Stimulated activated memory B cell treated with anti-CD40 and anti-IgM and Interleukin-4, amounts not matched to agents 10 μg/mL and 1 μg/mL and 100 μg/mL, for 72 hours (primary cell): ENCODE measurements at regions not wholly inside any gene's neighbourhood (a gene's known extent, or its start where the extent isn't known, plus 50 kb on each side); places are given as distances from the start of the nearest gene placed in this dataset.

Experiments used
- ATAC-seq: fragments of 150-1000 bp; cut with Tn5 transposase; 2 replicates; pipeline ENCODE4 v1.10.0; 2021
- H3K27ac Mint-ChIP-seq: one replicate; pipeline ENCODE4 v1.8.0; 2022; ENCODE audit warnings: mild to moderate bottlenecking, mixed read lengths
- H3K27me3 Mint-ChIP-seq: one replicate; pipeline ENCODE4 v1.8.0; 2022; ENCODE audit warnings: mixed read lengths
- H3K36me3 Mint-ChIP-seq: one replicate; pipeline ENCODE4 v1.8.0; 2022; ENCODE audit warnings: mixed read lengths
- H3K4me1 Mint-ChIP-seq: one replicate; pipeline ENCODE4 v1.8.0; 2022; ENCODE audit warnings: mixed read lengths
- H3K4me3 Mint-ChIP-seq: one replicate; pipeline ENCODE4 v1.8.0; 2022; ENCODE audit warnings: mild to moderate bottlenecking, moderate library complexity, mixed read lengths
- H3K9me3 Mint-ChIP-seq: one replicate; pipeline ENCODE4 v1.8.0; 2022; ENCODE audit warnings: mixed read lengths

GRCh38 chr7:116332766-116333165 lies 122.4 kb downstream of the TES start:
- H3K27ac Mint-ChIP-seq: no peak overlapping the region
- no peak for ATAC-seq
- H3K4me3 Mint-ChIP-seq: no peak overlapping the region
- no peaks in the 10 kb centered on the region for H3K36me3 Mint-ChIP-seq
- H3K9me3 Mint-ChIP-seq: no peaks in the 10 kb centered on the region
- H3K27me3 Mint-ChIP-seq: no peaks in the 10 kb centered on the region
- H3K4me1 Mint-ChIP-seq: no peaks in the 10 kb centered on the region

GRCh38 chr7:116334555-116334954 lies 124.2 kb downstream of the TES start:
- no peak for ATAC-seq
- no peaks in the 10 kb centered on the region for H3K36me3 Mint-ChIP-seq
- H3K27ac Mint-ChIP-seq: no peak overlapping the region
- no peaks in the 10 kb centered on the region for H3K27me3 Mint-ChIP-seq
- H3K9me3 Mint-ChIP-seq: no peaks in the 10 kb centered on the region
- no peaks in the 10 kb centered on the region for H3K4me1 Mint-ChIP-seq
- H3K4me3 Mint-ChIP-seq: no peak overlapping the region

GRCh38 chr7:116337018-116337417 lies 126.7 kb downstream of the TES start:
- Mint-ChIP-seq H3K27me3 (no peaks in the 10 kb centered on the region), H3K4me1 (peaks cover 7% of the 10 kb centered on the region), H3K4me3 (no peak overlapping the region), H3K27ac (no peak overlapping the region), H3K9me3 (no peaks in the 10 kb centered on the region), H3K36me3 (no peaks in the 10 kb centered on the region)
- no peak for ATAC-seq

- H3K9me3 Mint-ChIP-seq: no peaks in the 10 kb centered on the region
These were observed 127.5 kb downstream of the TES start for GRCh38 chr7:116337800-116338199.

GRCh38 chr7:116339564-116339963 lies 129.2 kb downstream of the TES start:
- H3K4me1 Mint-ChIP-seq: peaks cover 7% of the 10 kb centered on the region
- H3K36me3 Mint-ChIP-seq: no peaks in the 10 kb centered on the region
- H3K4me3 Mint-ChIP-seq: no peak overlapping the region
- H3K27ac Mint-ChIP-seq: no peak overlapping the region
- H3K9me3 Mint-ChIP-seq: no peaks in the 10 kb centered on the region
- H3K27me3 Mint-ChIP-seq: no peaks in the 10 kb centered on the region
- ATAC-seq: no peak

More at GRCh38 chr7:116337800-116338199, 127.5 kb downstream of the TES start:
- Mint-ChIP-seq H3K36me3 (no peaks in the 10 kb centered on the region), H3K4me3 (no peak overlapping the region), H3K4me1 (peaks cover 7% of the 10 kb centered on the region), H3K27me3 (no peaks in the 10 kb centered on the region), H3K27ac (no peak overlapping the region)
- no peak for ATAC-seq

- Mint-ChIP-seq H3K4me3 (no peak overlapping the region), H3K27me3 (no peaks in the 10 kb centered on the region), H3K36me3 (no peaks in the 10 kb centered on the region), H3K9me3 (no peaks in the 10 kb centered on the region), H3K4me1 (peaks cover 7% of the 10 kb centered on the region), H3K27ac (no peak overlapping the region)
- no peak for ATAC-seq
These were observed 130.0 kb downstream of the TES start for GRCh38 chr7:116340201-116340847.

- H3K4me1 Mint-ChIP-seq: peaks cover 7% of the 10 kb centered on the region
- no peak for ATAC-seq
- H3K4me3 Mint-ChIP-seq: no peak overlapping the region
- no peaks in the 10 kb centered on the region for H3K9me3 Mint-ChIP-seq
- no peak overlapping the region for H3K27ac Mint-ChIP-seq
- H3K36me3 Mint-ChIP-seq: no peaks in the 10 kb centered on the region
- no peaks in the 10 kb centered on the region for H3K27me3 Mint-ChIP-seq
These were observed 130.9 kb downstream of the TES start for GRCh38 chr7:116340943-116341907.

GRCh38 chr7:116342125-116342524 lies 131.8 kb downstream of the TES start:
- Mint-ChIP-seq H3K9me3 (no peaks in the 10 kb centered on the region), H3K4me3 (no peak overlapping the region), H3K36me3 (no peaks in the 10 kb centered on the region), H3K27me3 (no peaks in the 10 kb centered on the region), H3K4me1 (peaks cover 7% of the 10 kb centered on the region), H3K27ac (no peak overlapping the region)
- no peak for ATAC-seq

- H3K36me3 Mint-ChIP-seq: no peaks in the 10 kb centered on the region
- no peak for ATAC-seq
- H3K27ac Mint-ChIP-seq: no peak overlapping the region
- no peaks in the 10 kb centered on the region for H3K9me3 Mint-ChIP-seq
- no peaks in the 10 kb centered on the region for H3K4me1 Mint-ChIP-seq
- no peak overlapping the region for H3K4me3 Mint-ChIP-seq
- no peaks in the 10 kb centered on the region for H3K27me3 Mint-ChIP-seq
These were observed 137.0 kb downstream of the TES start for GRCh38 chr7:116347151-116347832.

GRCh38 chr7:116348346-116348745 lies 138.0 kb downstream of the TES start:
- Mint-ChIP-seq H3K9me3 (no peaks in the 10 kb centered on the region), H3K4me3 (no peak overlapping the region), H3K27me3 (no peaks in the 10 kb centered on the region), H3K36me3 (no peaks in the 10 kb centered on the region), H3K27ac (no peak overlapping the region), H3K4me1 (no peaks in the 10 kb centered on the region)
- no peak for ATAC-seq

GRCh38 chr7:116351966-116352365 lies 141.6 kb downstream of the TES start:
- H3K36me3 Mint-ChIP-seq: no peaks in the 10 kb centered on the region
- no peak for ATAC-seq

GRCh38 chr7:116353647-116354046 lies 143.3 kb downstream of the TES start:
- H3K4me1 Mint-ChIP-seq: no peaks in the 10 kb centered on the region
- no peaks in the 10 kb centered on the region for H3K27me3 Mint-ChIP-seq
- H3K4me3 Mint-ChIP-seq: no peak overlapping the region
- no peak overlapping the region for H3K27ac Mint-ChIP-seq
- ATAC-seq: no peak
- no peaks in the 10 kb centered on the region for H3K36me3 Mint-ChIP-seq
- H3K9me3 Mint-ChIP-seq: no peaks in the 10 kb centered on the region

More at GRCh38 chr7:116351966-116352365, 141.6 kb downstream of the TES start:
- Mint-ChIP-seq H3K27ac (no peak overlapping the region), H3K9me3 (no peaks in the 10 kb centered on the region), H3K27me3 (no peaks in the 10 kb centered on the region), H3K4me1 (no peaks in the 10 kb centered on the region), H3K4me3 (no peak overlapping the region)

GRCh38 chr7:116354171-116354545 lies 143.8 kb downstream of the TES start:
- no peak for ATAC-seq
- no peak overlapping the region for H3K27ac Mint-ChIP-seq
- H3K4me3 Mint-ChIP-seq: no peak overlapping the region
- H3K27me3 Mint-ChIP-seq: no peaks in the 10 kb centered on the region
- H3K9me3 Mint-ChIP-seq: no peaks in the 10 kb centered on the region
- H3K4me1 Mint-ChIP-seq: no peaks in the 10 kb centered on the region
- no peaks in the 10 kb centered on the region for H3K36me3 Mint-ChIP-seq

- no peak overlapping the region for H3K27ac Mint-ChIP-seq
These were observed 144.4 kb downstream of the TES start for GRCh38 chr7:116354546-116355423.

GRCh38 chr7:116355424-116355765 lies 144.1 kb upstream of the CAV2 start:
- H3K36me3 Mint-ChIP-seq: no peaks in the 10 kb centered on the region

More at GRCh38 chr7:116354546-116355423, 144.4 kb downstream of the TES start:
- Mint-ChIP-seq H3K4me1 (no peaks in the 10 kb centered on the region), H3K27me3 (no peaks in the 10 kb centered on the region), H3K36me3 (no peaks in the 10 kb centered on the region), H3K4me3 (no peak overlapping the region), H3K9me3 (no peaks in the 10 kb centered on the region)
- ATAC-seq: no peak

More at GRCh38 chr7:116355424-116355765, 144.1 kb upstream of the CAV2 start:
- Mint-ChIP-seq H3K4me3 (no peak overlapping the region), H3K4me1 (no peaks in the 10 kb centered on the region), H3K27ac (no peak overlapping the region), H3K27me3 (no peaks in the 10 kb centered on the region), H3K9me3 (no peaks in the 10 kb centered on the region)
- no peak for ATAC-seq
